Keratinocyte (primary cell): ENCODE measurements at regions not wholly inside any gene's neighbourhood (a gene's known extent, or its start where the extent isn't known, plus 50 kb on each side); places are given as distances from the start of the nearest gene placed in this dataset.

Experiments
- EZH2 ChIP-seq: IDR thresholded peaks from one replicate; pipeline ENCODE4 v1.6.1; 2012; ENCODE audit warnings: inconsistent platforms, mild to moderate bottlenecking, low read length, moderate library complexity
- TF ChIP-seq, protein P1 (sequence below), 3 experiments: IDR thresholded peaks in 1 of 3; conservative IDR thresholded peaks in 1 of 3; optimal IDR thresholded peaks in 1 of 3; 2 replicates in 2 of 3; 3 replicates in 1 of 3; pipeline versions ENCODE3 to v1.5.1; 2011; ENCODE audit warnings: low read length in 3 of 3, mild to moderate bottlenecking in 3 of 3, moderate library complexity in 2 of 3, control low read depth in 1 of 3, inconsistent platforms in 1 of 3; ENCODE audit not compliant: insufficient read depth in 2 of 3; ENCODE audit errors: extremely low read depth in 1 of 3

- TF ChIP-seq, protein P1, sequence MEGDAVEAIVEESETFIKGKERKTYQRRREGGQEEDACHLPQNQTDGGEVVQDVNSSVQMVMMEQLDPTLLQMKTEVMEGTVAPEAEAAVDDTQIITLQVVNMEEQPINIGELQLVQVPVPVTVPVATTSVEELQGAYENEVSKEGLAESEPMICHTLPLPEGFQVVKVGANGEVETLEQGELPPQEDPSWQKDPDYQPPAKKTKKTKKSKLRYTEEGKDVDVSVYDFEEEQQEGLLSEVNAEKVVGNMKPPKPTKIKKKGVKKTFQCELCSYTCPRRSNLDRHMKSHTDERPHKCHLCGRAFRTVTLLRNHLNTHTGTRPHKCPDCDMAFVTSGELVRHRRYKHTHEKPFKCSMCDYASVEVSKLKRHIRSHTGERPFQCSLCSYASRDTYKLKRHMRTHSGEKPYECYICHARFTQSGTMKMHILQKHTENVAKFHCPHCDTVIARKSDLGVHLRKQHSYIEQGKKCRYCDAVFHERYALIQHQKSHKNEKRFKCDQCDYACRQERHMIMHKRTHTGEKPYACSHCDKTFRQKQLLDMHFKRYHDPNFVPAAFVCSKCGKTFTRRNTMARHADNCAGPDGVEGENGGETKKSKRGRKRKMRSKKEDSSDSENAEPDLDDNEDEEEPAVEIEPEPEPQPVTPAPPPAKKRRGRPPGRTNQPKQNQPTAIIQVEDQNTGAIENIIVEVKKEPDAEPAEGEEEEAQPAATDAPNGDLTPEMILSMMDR (optimal IDR thresholded peaks at IDR 0.05 in 1 of 3, IDR thresholded peaks at IDR 0.05 in 1 of 3, conservative IDR thresholded peaks at IDR 0.05 in 1 of 3; ENCODE audit: extremely low read depth in 1 of 3, insufficient read depth in 2 of 3, low read length in 3 of 3), result no peak
- no peak for TF ChIP-seq EZH2
Observed at GRCh38 chr18:67337696-67338095, 178.8 kb downstream of the DSEL start.
